ENCODE measurements at regions not wholly inside any gene's neighbourhood (a gene's known extent, or its start where the extent isn't known, plus 50 kb on each side); places are given as distances from the start of the nearest gene placed in this dataset.
"Not testable (repeated sequence)": the region's sequence is repeated elsewhere in the genome, so short reads cannot be mapped to it uniquely, and the experiment has no call there.

DNA sequence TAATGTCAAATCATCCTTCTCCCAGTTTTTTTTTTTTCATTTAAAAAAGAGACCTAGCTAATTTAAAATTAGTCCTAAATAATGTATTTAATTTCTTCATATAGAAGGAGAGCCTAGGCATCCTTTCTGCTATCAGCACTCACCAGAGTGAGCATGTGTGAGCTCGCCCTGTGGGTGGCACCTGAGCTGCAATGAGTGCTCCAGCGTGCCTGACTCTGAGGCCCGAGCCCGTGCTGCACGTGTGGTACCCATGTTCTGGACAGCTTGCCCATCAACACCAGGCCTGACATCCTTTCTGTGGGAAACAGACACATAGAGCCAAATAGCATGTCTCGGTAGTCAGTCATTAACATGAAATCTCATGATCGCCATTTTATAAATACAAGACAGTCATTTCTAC, 381.4 kb downstream of the DTWD2 start:
- DNase-seq (ENCODE audit: low read depth in 1 of 2, low spot score in 1 of 2): no peak

DNA sequence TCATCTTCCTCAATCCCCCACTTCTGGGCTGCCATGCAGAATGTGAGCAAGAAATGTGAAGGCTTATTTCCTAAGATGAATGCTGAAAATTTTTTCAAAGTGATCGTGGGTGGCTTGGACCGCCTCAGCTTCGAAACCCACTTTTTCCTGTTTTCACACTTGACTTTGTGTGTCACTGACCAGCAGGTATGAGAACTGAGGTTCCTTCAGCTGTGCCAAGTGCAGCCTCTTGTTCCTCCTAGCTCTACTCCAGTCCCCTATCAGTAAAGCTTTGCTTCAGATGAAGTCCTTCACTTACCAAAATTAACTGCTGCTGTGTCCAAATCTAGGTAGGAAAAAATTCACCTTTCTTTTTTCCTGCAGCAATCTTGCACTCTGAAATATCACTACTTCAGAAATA, 382.6 kb downstream of the DTWD2 start:
- no peak for DNase-seq (ENCODE audit: low read depth in 1 of 2, low spot score in 1 of 2)

DNA sequence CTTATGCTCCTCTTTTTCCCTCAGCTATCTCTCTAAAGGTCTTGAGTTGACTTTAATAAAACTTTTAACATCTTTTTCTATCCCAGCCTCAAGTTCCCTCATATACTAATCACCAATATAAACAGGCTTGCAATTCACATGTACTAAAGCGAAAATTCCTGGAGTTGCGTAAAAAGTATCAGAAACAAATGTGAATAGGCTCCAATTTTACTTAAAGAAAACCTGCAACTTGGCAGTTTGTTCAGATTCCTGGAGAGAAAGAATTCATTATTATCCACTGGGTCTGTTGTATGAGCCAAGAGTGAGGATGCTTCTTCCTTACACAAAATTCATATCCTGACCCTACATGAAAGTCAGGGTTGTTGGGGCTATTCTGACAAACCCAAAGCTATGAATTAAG, 384.2 kb downstream of the DTWD2 start:
- DNase-seq (ENCODE audit: low read depth in 1 of 2, low spot score in 1 of 2): no peak

DNA sequence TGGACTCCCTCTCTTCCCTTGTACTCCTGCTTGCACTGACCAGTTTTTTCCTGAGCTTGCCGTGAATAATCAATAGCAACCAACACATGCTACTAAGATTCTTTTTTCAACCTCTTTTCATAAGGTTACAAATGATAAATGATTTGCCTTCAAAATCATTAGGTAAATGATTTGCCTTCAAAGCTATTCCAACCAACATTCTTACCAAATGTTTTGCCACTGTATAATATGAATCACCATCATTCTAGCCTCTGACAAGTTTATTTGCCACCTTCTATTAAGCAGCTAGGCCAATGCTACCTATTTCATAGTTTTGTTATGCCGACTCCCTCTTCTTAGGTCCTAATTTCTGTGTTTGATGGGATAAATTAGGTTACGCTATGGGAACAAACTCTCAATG, 385.1 kb downstream of the DTWD2 start:
- no peak for DNase-seq (ENCODE audit: low read depth in 1 of 2, low spot score in 1 of 2)

DNA sequence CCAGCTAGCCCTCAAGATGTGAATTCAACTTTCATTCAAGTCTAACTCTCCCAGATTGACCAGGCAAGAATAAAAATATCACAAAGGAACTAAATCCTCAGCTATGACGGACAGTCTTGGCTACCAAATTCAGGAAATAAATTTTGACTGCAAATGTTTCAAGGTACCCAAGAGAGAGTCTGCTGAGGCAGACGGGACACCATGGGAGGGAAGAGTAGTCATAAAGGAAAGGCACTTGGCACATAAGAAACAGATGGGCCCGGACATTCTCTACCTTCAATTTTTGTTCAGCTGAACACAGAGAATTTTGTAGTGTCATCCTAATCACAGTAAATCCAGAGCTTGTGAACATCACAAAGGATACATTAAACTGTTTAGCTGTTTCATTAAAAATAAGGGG, 390.0 kb downstream of the DTWD2 start:
- no peak for DNase-seq (ENCODE audit: low read depth in 1 of 2, low spot score in 1 of 2)

DNA sequence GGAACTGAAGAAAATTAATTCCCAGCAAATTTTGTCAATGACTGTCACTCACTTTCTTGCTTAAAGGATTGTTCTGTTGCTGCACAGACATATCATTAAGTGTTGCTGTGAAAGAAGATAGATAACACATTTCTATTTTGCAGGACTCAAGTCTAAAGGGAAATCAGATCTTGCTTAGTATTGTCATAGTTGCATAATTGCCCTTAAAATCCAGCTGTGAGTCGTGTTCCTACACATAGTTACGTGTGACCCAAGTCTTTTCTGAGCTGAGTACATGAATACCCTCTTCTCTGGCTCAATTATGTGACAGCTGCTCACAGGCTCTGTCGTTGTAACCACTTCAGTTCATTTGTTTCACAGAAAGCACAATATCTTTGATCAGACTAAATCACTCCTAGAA, 390.8 kb downstream of the DTWD2 start:
- no peak for DNase-seq (ENCODE audit: low read depth in 1 of 2, low spot score in 1 of 2)

DNA sequence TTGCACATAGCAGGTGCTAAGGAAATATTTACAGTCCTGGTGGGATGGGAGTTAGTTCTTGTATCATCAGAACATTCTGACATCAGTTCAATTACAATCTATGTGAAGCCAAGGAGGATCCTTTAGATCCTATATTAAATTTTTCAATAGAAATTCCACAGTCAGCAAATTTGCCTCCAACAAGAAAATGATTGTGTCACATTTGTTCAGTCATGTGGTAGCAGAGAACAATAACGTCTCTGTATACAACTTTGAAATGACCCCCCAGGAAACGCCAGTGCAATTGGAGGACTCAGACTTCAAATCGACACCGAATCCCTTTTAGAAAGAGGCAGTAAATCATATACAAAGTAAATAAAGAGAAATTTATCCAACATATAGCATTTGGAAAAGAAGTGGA, 392.1 kb downstream of the DTWD2 start:
- no peak for DNase-seq (ENCODE audit: low read depth in 1 of 2, low spot score in 1 of 2)

DNA sequence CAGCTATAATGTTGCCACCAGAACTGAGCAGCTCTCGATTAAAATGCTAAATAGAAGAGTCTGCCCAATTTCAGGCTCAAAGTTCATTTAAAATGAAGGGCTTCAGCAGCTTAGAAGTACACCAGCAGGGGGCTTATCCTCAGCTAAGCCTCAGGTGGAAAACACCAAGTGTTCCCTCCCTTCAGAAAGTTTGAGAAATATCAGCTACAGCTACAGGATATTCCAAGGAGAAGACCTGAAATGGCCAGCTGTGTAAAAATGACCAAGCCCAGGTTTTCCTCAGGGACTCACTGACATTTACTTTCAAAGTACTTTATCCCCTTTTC, 395.4 kb downstream of the DTWD2 start:
- DNase-seq (ENCODE audit: low read depth in 1 of 2, low spot score in 1 of 2): no peak

DNA sequence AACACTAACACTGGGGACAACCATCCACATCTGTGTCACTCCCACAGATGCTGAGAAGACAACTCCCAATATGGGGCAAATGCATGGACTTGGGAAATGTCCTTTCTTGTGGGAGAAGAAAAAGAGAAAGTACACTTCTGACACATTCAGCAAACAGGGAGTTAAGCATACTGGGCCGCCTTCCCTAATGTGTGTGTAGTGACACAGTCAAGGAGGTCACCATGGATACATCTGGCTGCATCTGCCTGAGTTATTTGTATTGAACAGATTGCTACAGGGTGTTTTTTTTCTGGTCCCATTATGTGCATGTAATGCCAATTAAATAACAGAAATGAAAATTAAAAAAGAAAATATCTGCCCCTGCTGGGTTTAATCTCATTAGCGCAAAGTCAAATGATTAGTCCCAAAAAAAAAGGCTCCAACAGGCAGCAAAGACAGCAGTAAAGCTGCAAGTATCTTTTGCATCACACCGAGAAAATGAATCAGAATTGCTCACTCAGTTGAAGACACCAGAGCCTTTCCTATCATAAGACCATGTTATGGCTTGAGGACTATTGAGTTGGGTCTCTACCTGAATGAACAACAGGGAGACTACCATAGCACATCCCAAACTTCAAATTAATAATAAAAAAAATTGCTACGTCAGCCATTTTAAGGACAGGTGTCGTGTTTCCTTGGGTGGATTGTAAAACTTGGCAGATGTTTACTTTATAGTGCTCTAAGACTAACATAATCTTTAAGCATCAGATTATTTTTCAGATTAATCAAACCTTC, 395.9 kb downstream of the DTWD2 start:
- no peak for DNase-seq (ENCODE audit: low read depth in 1 of 2, low spot score in 1 of 2)

DNA sequence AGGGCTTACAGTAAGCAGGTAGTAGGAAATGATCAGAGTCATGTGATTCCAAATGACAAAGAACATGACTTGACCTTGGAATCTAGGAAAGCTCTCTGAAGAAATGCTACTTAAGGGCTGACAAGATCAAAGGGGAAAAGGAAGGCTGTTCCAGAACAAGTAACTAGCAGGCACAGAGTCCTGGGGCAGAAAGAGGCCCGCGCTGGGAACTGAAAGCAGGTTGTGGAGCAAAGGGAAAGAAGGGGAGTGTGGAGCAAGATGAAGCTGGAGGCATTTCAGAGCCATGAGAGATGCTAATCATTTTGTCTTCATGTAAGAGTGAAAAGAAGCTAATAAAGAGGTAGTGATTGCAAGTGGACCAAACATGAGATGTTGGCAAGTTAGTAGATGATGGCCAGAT, 397.5 kb downstream of the DTWD2 start:
- DNase-seq (ENCODE audit: low read depth in 1 of 2, low spot score in 1 of 2): no peak

DNA sequence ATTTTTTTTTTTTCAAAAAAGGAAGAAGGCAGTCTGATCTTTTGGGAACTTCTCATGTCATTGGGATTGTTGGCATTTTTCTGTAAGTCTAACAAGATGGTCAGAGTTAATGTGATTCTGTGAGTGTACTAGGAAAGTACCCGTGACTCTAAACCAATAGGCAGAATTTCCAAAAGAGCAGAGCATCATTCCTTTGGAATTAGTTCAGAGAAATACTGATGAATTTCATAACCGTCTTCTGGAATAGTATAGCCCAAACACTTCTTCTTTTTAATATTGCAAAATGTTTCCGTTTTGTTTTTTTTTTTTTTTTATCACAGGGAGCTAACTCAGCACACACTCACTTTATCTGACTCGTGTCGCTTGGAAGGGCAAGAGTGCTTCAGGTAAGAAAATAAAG, 407.4 kb downstream of the DTWD2 start:
- no peak for DNase-seq (ENCODE audit: low read depth in 1 of 2, low spot score in 1 of 2)

DNA sequence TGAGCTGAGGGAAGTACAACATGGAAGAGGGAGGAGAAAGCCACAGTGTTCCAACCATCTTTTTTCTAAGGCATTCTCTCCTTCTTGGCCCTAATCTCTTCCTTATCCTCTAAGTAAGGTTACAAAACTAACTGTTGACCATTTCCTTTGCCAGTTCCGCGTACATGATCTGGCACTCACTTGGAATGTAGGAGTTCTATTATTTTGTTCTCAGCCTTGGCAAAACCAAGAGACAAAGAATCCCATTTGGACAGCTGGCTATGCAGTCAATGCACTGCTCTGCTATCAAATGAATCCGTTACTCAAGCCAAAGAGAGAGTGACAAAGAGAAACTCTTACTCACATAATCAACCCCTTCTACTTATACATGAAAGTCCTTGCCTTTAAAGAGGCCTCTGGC, 410.3 kb downstream of the DTWD2 start:
- DNase-seq (ENCODE audit: low read depth in 1 of 2, low spot score in 1 of 2): no peak

DNA sequence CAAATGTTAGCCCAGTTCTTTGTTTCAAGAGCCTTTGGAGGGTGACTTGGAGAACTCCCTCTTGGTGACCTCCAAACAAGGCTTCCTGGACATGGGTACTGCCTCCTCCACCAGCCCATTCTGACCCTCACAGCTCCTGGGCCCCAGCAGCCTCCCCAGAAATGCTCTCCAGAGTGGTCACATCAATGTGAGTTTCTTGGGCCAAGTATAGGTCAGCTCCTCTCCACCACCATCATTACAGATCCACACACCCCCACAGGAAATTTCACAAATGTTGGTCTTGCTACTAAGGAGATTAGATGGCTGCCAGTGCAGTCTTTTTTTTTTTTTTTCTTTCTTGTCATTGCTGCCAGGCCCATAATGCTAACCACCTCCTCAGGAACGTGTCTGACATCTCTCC, 410.7 kb downstream of the DTWD2 start:
- DNase-seq (ENCODE audit: low read depth in 1 of 2, low spot score in 1 of 2): no peak

DNA sequence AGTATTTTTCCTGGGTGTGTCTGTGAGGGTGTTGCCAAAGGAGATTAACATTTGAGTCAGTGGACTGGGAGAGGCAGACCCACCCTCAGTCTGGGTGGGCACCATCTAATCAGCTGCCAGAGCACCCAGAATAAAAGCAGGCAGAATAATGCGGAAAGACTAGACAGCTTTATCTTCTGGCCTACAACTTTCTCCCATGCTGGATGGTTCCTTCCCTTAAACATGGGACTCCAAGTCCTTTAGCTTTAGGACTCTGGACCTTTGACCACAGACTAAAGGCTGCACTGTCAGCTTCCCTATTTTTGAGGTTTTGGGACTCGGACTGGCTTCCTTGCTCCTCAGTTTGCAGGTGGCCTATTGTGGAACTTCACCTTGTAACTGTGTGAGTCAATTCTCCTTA, 418.1 kb downstream of the DTWD2 start:
- not testable (repeated sequence) for DNase-seq (ENCODE audit: low read depth in 1 of 2, low spot score in 1 of 2)

DNA sequence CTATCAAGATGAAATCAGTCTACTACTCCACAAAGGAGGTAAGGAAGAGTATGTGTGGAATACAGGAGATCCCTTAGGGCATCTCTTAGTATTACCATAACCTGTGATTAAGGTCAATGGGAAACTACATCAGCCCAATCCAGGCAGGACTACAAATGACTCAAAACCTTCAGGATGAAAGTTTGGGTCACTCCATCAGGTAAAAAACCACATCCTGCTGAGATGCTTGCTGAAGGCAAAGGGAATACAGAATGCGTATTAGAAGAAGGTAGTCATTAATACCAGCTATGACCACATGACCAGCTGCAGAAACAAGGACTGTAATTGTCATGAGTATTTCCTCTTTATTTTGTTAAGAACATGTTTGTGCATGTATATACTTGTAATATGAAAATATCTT, 418.8 kb downstream of the DTWD2 start:
- not testable (repeated sequence) for DNase-seq (ENCODE audit: low read depth in 1 of 2, low spot score in 1 of 2)

DNA sequence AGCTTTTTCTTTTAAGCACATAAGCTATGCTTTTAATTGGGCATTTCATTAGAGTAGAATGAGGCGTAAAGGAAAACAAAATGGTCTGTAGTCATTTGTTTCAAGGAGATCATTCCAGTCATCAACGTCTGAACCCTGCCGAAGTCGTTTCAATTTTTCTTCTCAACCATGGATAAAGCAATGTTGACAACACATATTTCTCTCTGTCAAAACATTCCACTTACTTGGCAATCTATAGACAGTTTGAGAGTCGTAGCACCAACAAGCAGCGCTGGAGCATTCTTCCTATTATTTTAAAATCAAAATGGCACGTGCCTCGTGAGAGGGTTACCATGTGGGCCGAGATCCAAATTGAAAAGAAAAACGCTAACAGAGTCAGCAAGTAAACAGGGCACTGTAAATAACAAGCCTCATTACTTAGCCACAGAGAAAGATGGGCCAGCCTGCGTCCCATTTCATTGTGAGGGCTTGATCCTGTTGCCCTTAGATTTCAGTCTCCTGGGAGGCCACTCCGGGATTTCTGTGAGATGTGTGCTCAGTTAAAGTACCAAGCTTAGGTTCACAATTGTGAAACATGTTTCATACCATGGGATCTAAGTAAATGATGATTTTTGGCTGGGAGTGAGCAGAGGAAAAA, 422.9 kb downstream of the DTWD2 start:
- no peak for DNase-seq (ENCODE audit: low read depth in 1 of 2, low spot score in 1 of 2)

DNA sequence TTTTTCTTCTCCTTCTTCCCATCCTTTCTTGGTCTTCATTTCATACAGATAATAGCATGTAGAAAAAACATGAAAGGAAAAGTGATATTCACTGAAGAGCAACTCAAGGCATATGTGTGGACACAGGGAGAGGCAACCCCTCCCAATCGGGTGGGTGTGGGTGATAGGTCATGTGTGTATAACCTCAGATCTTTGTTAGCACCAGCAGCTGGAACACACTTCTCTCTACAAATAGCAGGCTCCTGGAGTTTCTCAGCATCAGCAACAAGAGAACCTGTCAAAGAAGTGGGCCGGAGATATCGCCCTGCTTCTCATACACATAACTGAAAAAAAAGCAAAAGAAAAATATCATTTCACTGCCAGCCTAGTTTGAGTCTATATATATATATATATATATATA, 426.4 kb downstream of the DTWD2 start:
- DNase-seq (ENCODE audit: low read depth in 1 of 2, low spot score in 1 of 2): no peak

DNA sequence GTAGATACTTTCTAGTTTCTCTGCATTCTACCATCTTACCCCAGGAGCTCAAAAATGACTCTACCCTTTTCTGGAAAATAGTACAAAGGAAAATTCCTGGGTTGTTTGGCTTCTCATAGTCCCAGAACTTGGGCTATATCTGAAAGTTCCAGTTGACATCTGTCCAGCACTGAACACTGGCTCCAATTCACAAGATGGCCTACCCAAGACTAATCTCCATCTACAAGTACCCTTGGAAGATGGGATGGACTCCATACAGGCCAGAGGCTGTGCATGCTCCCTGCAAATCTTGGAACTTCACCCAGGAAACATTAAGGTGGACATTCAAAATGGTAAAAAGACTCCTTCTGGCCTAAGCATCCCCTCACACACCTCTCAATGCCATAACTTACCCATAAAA, 427.1 kb downstream of the DTWD2 start:
- DNase-seq (ENCODE audit: low read depth in 1 of 2, low spot score in 1 of 2): no peak

DNA sequence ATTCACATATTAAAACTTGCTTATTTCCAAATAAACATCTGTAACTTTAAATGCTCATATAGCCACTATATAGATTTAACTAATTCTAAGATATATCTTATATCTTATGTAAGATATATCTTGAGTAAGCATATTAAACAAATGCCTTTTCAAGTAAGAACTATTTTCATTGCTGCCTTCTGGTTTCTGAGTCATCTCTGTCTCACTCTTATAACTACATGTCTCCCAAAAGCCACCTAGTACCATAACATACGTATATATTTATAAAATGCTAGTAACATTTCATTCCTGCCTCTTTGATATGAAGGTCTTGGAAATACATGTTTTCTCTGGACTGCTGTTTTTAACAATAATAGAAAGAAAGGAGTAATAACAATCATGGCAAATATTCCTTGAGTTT, 429.5 kb downstream of the DTWD2 start:
- no peak for DNase-seq (ENCODE audit: low read depth in 1 of 2, low spot score in 1 of 2)

DNA sequence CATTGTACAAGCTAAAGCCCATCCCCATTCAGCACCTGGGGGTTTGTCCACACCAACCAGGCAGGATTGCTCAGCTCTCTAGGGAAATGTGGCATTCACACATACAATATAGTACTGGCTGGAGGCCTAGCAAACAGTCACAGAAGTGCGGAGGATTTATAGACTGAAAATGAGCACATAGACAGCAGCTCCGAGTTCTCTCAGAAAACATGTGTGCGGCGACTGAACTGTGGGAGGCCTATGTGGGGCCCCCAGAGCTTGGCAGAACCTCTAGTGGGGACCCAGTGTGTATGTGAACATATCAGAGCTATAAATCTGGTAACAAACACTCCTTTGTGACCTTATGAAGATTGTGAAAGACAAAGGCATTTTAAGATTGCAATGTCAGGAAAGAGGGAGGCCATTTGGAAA, 431.1 kb downstream of the DTWD2 start:
- DNase-seq (ENCODE audit: low read depth in 1 of 2, low spot score in 1 of 2): no peak

DNA sequence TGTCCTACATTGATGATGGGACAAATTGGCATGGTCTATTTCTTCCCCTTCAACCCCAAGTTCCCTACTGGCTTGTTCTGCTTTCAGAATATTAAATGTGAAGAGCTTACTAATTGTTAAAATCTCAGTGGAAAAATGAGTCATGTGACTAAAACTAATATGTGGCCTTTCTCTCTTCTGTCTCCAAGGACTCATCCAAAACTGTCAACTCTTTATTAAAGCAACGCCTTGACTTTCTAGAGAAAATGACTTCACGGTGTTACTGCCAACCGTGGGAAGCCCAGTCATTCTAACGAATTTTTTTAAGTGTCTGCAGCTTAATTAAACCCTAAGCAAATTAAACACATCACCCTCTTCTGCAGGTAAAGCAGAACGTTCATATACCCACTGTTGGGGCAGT, 431.6 kb downstream of the DTWD2 start:
- no peak for DNase-seq (ENCODE audit: low read depth in 1 of 2, low spot score in 1 of 2)

DNA sequence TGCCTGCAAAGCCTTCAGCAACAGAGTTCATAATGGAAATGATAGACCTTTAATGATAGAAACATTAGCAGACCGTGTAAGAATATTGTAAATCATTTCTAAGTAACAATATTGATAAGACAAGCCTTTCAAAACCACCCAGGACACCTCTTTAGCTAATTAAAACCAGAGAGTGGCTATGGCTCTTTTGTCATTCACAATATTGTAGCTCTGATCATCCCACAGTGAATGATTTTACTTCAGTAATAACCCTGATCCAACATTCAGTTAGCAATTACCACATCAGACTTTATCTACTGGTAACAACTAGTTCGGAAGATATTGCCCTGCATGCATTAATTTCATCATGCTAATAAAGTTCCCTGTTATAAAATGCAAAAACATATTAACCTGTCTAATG, 432.6 kb downstream of the DTWD2 start:
- DNase-seq (ENCODE audit: low read depth in 1 of 2, low spot score in 1 of 2): no peak

DNA sequence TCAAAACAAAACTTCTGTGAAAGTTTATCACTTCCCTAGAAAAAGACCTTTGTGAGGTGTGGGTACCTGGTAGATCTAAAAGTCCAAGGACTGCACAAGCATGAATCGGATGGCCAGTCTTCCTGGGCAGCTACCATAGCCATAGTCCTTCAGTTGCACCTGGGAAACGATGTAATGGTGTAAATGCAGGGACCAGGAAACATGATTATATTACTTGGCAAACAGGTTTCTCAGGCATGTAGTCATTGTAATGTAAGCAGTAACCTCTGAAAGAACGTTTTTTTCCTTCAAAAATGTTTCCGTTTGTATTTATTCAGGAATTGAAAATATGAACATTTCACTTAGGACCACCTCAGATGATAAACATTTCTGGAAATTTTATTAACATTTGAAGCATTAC, 433.4 kb downstream of the DTWD2 start:
- no peak for DNase-seq (ENCODE audit: low read depth in 1 of 2, low spot score in 1 of 2)
